ENCODE measurements at regions not wholly inside any gene's neighbourhood (a gene's known extent, or its start where the extent isn't known, plus 50 kb on each side); places are given as distances from the start of the nearest gene placed in this dataset.

- H3K27ac ChIP-seq (ENCODE audit: low read depth in 2 of 2, low read length in 2 of 2), result no peak overlapping the region
- FAIRE-seq, result no peak
- TF ChIP-seq, protein P1, sequence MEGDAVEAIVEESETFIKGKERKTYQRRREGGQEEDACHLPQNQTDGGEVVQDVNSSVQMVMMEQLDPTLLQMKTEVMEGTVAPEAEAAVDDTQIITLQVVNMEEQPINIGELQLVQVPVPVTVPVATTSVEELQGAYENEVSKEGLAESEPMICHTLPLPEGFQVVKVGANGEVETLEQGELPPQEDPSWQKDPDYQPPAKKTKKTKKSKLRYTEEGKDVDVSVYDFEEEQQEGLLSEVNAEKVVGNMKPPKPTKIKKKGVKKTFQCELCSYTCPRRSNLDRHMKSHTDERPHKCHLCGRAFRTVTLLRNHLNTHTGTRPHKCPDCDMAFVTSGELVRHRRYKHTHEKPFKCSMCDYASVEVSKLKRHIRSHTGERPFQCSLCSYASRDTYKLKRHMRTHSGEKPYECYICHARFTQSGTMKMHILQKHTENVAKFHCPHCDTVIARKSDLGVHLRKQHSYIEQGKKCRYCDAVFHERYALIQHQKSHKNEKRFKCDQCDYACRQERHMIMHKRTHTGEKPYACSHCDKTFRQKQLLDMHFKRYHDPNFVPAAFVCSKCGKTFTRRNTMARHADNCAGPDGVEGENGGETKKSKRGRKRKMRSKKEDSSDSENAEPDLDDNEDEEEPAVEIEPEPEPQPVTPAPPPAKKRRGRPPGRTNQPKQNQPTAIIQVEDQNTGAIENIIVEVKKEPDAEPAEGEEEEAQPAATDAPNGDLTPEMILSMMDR (IDR thresholded peaks at IDR 0.05; ENCODE audit: borderline replicate concordance, extremely low read depth, insufficient read depth), result no peak
Measured at GRCh38 chr17:65314212-65314611, 177.0 kb downstream of the RGS9 start.

GRCh38 chr17:65312718-65313377 lies 175.7 kb downstream of the RGS9 start:
- FAIRE-seq, result no peak
- Histone ChIP-seq H3K4me3 (ENCODE audit: low read length in 3 of 3) (no peak overlapping the region), H3K27me3 (ENCODE audit: control insufficient read depth, insufficient read depth, low read length) (no peaks in the 10 kb centered on the region), H3K36me3 (ENCODE audit: control insufficient read depth in 2 of 3, insufficient read depth in 3 of 3, low read length in 3 of 3) (no peaks in the 10 kb centered on the region), H3K9me3 (ENCODE audit: control insufficient read depth in 2 of 3, insufficient read depth in 1 of 3, low read length in 3 of 3) (no peaks in the 10 kb centered on the region), H3K4me1 (ENCODE audit: control insufficient read depth in 2 of 3, insufficient read depth in 2 of 3, low read depth in 1 of 3, low read length in 3 of 3) (no peaks in the 10 kb centered on the region), H3K27ac (ENCODE audit: low read depth in 2 of 2, low read length in 2 of 2) (no peak overlapping the region), H3K9ac (ENCODE audit: low read length in 3 of 3) (no peak overlapping the region)
- TF ChIP-seq, protein P1 (IDR thresholded peaks at IDR 0.05; ENCODE audit: borderline replicate concordance, extremely low read depth, insufficient read depth), result no peak
- DNase-seq, result no peak
- intact Hi-C loops (cut with DNase I), result no loop called here

More at GRCh38 chr17:65314212-65314611, 177.0 kb downstream of the RGS9 start:
- intact Hi-C loops (cut with DNase I), result no loop called here
- no peaks in the 10 kb centered on the region for H3K36me3 ChIP-seq (ENCODE audit: control insufficient read depth in 2 of 3, insufficient read depth in 3 of 3, low read length in 3 of 3)
- no peaks in the 10 kb centered on the region for H3K4me1 ChIP-seq (ENCODE audit: control insufficient read depth in 2 of 3, insufficient read depth in 2 of 3, low read depth in 1 of 3, low read length in 3 of 3)
- H3K9me3 ChIP-seq (ENCODE audit: control insufficient read depth in 2 of 3, insufficient read depth in 1 of 3, low read length in 3 of 3), result no peaks in the 10 kb centered on the region
- H3K9ac ChIP-seq (ENCODE audit: low read length in 3 of 3), result no peak overlapping the region
- DNase-seq, result no peak
- no peaks in the 10 kb centered on the region for H3K27me3 ChIP-seq (ENCODE audit: control insufficient read depth, insufficient read depth, low read length)
- H3K4me3 ChIP-seq (ENCODE audit: low read length in 3 of 3), result no peak overlapping the region

DNA sequence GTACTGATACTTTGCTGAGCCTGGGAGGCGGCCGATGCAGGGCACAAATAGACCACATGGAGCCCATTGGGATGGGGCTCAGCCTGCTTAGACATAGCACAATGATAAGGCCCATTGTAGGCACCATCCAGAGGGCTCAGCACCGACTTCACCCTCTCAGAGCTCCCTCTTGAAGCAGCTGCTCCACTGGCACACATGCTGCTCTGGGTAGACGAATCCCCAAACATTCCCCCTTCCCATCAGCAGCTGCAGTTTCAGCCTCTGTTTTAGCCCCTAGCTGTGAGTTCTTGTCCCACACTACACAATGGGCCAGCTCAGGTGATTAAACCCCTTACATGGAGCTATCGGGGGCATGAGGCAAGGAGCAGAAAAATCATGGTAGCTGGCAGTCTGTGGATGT lies 174.1 kb downstream of the RGS9 start:
- intact Hi-C loops (cut with DNase I), result no loop called here
- TF ChIP-seq, protein P1 (IDR thresholded peaks at IDR 0.05; ENCODE audit: borderline replicate concordance, extremely low read depth, insufficient read depth), result no peak

GRCh38 chr17:65307961-65308316 lies 170.8 kb downstream of the RGS9 start:
- H3K9ac ChIP-seq (ENCODE audit: low read length in 3 of 3), result no peak overlapping the region
- H3K9me3 ChIP-seq (ENCODE audit: control insufficient read depth in 2 of 3, insufficient read depth in 1 of 3, low read length in 3 of 3), result peaks cover 0 to 5% (median 0%) of the 10 kb centered on the region in 3 donors
- no peaks in the 10 kb centered on the region for H3K36me3 ChIP-seq (ENCODE audit: control insufficient read depth in 2 of 3, insufficient read depth in 3 of 3, low read length in 3 of 3)
- TF ChIP-seq, protein P1 (IDR thresholded peaks at IDR 0.05; ENCODE audit: borderline replicate concordance, extremely low read depth, insufficient read depth), result no peak
- no peaks in the 10 kb centered on the region for H3K4me1 ChIP-seq (ENCODE audit: control insufficient read depth in 2 of 3, insufficient read depth in 2 of 3, low read depth in 1 of 3, low read length in 3 of 3)
- no peaks in the 10 kb centered on the region for H3K27me3 ChIP-seq (ENCODE audit: control insufficient read depth, insufficient read depth, low read length)
- intact Hi-C loops (cut with DNase I), result no loop called here
- DNase-seq, result no peak
- no peak overlapping the region for H3K4me3 ChIP-seq (ENCODE audit: low read length in 3 of 3)
- H3K27ac ChIP-seq (ENCODE audit: low read depth in 2 of 2, low read length in 2 of 2), result no peak overlapping the region
- no peak for FAIRE-seq

More for the DNA sequence above, 174.1 kb downstream of the RGS9 start:
- Histone ChIP-seq H3K9ac (ENCODE audit: low read length in 3 of 3) (no peak overlapping the region), H3K36me3 (ENCODE audit: control insufficient read depth in 2 of 3, insufficient read depth in 3 of 3, low read length in 3 of 3) (no peaks in the 10 kb centered on the region), H3K27me3 (ENCODE audit: control insufficient read depth, insufficient read depth, low read length) (no peaks in the 10 kb centered on the region), H3K4me1 (ENCODE audit: control insufficient read depth in 2 of 3, insufficient read depth in 2 of 3, low read depth in 1 of 3, low read length in 3 of 3) (no peaks in the 10 kb centered on the region), H3K4me3 (ENCODE audit: low read length in 3 of 3) (no peak overlapping the region), H3K27ac (ENCODE audit: low read depth in 2 of 2, low read length in 2 of 2) (no peak overlapping the region), H3K9me3 (ENCODE audit: control insufficient read depth in 2 of 3, insufficient read depth in 1 of 3, low read length in 3 of 3) (no peaks in the 10 kb centered on the region)
- no peak for DNase-seq
- no peak for FAIRE-seq
